Heart left ventricle (tissue), 13 donors: ENCODE measurements at regions not wholly inside any gene's neighbourhood (a gene's known extent, or its start where the extent isn't known, plus 50 kb on each side); places are given as distances from the start of the nearest gene placed in this dataset.

Experiments used
- POLR2A ChIP-seq, 2 donors: fragments of 450-650 bp; IDR thresholded peaks; one replicate each; pipeline ENCODE4 v1.6.1; 2017; ENCODE audit warnings: antibody characterized with exemption in 2 of 2, mild to moderate bottlenecking in 2 of 2, moderate library complexity in 2 of 2
- TF ChIP-seq, protein P1 (sequence below), 12 donors: fragments of 200-600 bp; sonication (generic) in 4 of 12; IDR thresholded peaks; one replicate each; pipeline versions ENCODE4 v1.5.0 to v1.8.0; 2018 to 2022; ENCODE audit warnings: antibody characterized with exemption in 12 of 12, mild to moderate bottlenecking in 5 of 12
- donor health status: ischemic (EF 13 %, LVEDD 7.1; RV severe dilation, severe dysfunction).
- donor health status: DM: no; HTN: yes; CAD: no.
- donor health status: DM: no; HTN: no; CAD: no.
- donor health status: ischemic (EF 25% LVEDD 6.9; RV normal size, moderate dysfunction).
- donor health status: ischemic (EF 25% LVEDD 5.7; RV mildly dilated, moderate dysfunction).
- donor health status: ischemic (EF 35%, LVEDD 5.7; RV mildly dilated, moderate dysfunction).
- donor health status: nonischemic (EF 11% LVEDD 7.7; RV severe dilation, severe dysfunction).
- donor health status: DM: yes; HTN: yes; CAD: no.
- donor health status: PGD.
- donor health status: ischemic (EF 29% LVEDD 5.4; RV normal size, mild dysfunction).
- donor health status: nonischemic (EF 23%, LVEDD 6.1; RV moderate dilation, normal function).

DNA sequence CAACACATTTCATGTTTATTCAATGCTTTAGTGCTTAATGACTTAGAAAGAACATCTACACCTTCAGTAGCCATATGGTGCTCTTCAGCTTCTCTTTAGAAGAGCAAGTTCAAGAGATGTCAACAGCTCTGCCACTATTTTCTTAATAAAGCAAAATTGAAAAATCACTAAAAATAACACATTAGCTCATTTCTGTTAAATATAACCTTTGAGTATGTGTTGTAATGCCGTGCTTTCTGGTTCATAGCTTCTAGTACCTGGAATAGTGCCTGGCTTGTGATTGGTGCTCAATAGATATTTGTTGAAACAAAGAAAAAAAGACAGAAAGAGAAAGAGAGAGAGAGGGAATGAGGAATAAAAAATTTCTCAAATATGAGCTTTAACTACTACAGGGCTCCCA is 349.8 kb upstream of the SPRED2 start:
- TF ChIP-seq, protein P1, sequence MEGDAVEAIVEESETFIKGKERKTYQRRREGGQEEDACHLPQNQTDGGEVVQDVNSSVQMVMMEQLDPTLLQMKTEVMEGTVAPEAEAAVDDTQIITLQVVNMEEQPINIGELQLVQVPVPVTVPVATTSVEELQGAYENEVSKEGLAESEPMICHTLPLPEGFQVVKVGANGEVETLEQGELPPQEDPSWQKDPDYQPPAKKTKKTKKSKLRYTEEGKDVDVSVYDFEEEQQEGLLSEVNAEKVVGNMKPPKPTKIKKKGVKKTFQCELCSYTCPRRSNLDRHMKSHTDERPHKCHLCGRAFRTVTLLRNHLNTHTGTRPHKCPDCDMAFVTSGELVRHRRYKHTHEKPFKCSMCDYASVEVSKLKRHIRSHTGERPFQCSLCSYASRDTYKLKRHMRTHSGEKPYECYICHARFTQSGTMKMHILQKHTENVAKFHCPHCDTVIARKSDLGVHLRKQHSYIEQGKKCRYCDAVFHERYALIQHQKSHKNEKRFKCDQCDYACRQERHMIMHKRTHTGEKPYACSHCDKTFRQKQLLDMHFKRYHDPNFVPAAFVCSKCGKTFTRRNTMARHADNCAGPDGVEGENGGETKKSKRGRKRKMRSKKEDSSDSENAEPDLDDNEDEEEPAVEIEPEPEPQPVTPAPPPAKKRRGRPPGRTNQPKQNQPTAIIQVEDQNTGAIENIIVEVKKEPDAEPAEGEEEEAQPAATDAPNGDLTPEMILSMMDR (IDR thresholded peaks at IDR 0.05): no peak
- TF ChIP-seq POLR2A (IDR thresholded peaks at IDR 0.05): no peak
